CD4-positive, alpha-beta T cell treated with Interferon gamma for 1 hour (primary cell): ENCODE measurements at regions not wholly inside any gene's neighbourhood (a gene's known extent, or its start where the extent isn't known, plus 50 kb on each side); places are given as distances from the start of the nearest gene placed in this dataset.
"Not testable (repeated sequence)": the region's sequence is repeated elsewhere in the genome, so short reads cannot be mapped to it uniquely, and the experiment has no call there.

Source experiments
- DNase-seq: peaks from one replicate; pipeline ENCODE4 v3.0.0-alpha.2; 2020

- DNase-seq, result no peak
These were observed 502.1 kb downstream of the SUCLG1 start for GRCh38 chr2:83956991-83957390.

DNA sequence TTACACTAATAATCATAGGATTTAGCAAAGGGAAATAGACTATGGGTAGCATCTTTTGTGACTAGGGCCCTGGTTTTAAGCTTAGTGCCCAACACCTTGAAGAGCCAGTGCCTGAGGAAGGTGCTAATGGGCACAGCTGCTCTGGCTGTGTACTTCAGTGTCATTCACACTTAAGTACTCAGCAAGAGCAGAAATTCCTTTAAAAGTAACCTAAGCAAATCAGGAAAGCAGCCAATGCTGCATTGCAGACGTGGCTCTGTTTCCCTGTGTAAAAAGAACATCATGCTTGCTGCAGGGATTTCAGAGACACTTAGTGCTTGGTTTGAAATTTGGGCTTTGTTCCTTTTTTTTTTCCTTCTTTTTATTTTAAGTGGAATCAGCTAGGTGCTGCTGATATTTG, 505.4 kb downstream of the SUCLG1 start:
- DNase-seq, result no peak

DNA sequence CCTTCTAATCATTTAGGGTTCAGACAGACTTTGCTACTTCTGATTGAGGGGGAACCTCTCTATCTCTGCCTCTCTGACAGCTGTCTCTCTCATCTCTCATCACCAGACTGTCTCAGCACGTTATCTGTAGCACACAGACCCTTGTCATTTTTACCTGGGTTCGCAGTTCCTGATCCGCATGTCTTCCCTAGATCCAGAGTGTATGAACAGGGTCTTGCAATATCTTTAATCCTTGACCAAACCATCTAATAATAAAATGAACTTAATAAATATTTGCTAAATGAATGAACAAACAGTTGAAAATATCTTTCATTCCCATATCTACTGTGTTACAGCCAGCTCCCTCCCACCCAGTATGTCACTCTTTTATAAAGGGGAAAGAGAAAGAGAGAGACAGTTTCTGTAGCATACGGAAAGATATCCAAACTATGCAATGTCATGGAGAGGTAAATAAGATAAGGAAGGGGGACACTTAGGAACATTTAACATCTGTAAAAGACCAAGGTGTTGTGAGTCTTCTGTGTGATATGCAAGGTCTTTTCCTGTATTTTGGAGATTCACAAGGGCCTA, 507.6 kb downstream of the SUCLG1 start:
- no peak for DNase-seq

GRCh38 chr2:83949361-83949760, 509.7 kb downstream of the SUCLG1 start:
- DNase-seq, result no peak

DNA sequence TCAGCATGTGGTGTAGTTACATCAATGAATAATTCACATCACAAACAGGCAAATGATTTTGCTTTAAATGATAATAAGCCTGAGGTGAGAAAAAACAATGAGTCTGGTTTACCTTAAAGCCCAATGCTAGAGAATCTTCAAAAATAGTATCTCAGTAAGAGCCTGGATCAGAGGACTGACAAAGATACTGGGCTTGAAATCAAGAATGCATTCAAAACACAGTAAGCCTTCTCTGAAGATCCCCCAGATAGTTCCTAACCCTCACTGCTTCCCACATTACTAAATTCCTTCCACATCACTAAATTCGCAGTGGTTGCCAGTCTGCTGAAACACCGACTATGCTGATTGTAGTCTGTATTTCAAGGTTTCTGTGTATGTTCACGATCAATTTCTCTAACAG, 514.9 kb downstream of the SUCLG1 start:
- DNase-seq, result no peak

DNA sequence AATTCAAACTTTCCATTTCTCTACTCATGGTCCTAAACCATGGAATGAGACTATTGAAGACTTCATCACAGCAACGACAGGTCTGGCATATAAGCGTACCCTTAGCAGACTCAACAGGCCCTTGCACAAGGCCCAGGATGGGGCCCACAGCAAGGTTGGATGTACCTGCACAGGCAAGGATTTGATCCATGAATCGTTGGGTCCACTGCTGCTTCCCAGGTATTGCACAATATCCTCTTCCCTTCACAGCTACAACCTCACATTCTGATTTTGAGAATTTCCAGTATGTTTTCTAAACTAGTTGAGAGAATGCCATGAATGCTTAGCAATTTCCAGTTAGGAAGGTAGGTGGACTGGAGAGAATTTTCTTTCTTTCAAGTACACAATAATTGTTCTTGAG, 515.8 kb downstream of the SUCLG1 start:
- DNase-seq, result no peak

GRCh38 chr2:83941886-83942285, 517.2 kb downstream of the SUCLG1 start:
- DNase-seq, result no peak

DNA sequence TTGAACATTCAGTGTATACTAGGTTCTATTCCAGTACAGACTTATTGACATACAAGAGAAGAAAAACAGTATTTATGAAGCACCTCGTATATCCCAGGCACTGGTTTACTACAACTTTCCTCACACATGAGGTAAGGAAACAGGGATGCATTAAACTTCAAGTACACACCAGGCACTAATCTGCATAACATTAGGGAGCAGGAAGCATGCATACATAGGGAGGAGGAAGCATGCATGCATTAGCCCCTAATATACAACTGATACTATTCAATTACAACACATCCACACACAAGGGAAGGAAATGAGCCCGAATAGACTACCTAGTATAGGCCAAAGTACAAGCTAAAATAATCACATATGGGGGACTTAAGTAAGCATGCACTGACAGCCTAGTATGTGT, 525.3 kb downstream of the SUCLG1 start:
- no peak for DNase-seq

DNA sequence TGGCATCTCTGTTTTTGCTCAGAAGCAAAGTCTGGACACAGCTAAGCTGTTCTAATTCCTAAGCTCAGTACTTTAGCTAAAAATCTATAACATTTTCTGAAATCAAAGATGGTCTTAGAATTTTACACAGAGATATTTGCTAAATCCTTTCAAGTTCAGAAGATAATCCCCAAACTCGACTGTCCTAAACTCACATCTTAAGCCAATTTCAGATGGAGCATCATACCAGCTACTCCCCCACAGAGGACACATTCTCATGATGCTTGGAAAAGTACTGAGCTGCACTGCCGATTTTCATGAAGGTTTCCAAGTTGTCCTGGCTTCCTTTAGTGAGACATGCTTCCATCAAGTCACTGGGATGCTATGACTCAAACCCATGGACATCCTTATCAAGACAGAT, 535.5 kb downstream of the SUCLG1 start:
- DNase-seq, result no peak

GRCh38 chr2:83916559-83916958, 542.5 kb downstream of the SUCLG1 start:
- no peak for DNase-seq

DNA sequence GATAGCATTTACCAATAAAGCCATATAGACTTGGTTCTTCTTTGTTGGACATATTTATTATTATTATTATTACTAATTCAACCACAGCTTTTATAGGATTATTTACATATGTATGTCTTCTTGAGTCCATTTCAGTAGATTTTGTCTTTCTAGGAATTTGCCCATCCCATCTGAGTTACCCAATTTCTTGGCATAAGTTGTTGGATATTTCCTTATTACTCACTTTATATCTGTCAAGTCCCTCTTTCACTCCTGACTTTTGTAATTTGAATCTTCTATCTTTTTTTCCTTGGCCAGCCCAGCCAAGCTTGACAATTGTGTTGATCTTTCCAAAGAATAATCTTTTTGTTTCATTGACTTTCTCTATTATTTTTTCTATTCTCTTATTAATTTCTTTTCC, 543.7 kb downstream of the SUCLG1 start:
- DNase-seq, result no peak

- DNase-seq, result no peak
These were observed 550.3 kb downstream of the SUCLG1 start for GRCh38 chr2:83908750-83909149.

- no peak for DNase-seq
These were observed 557.8 kb downstream of the SUCLG1 start for GRCh38 chr2:83901317-83901716.

DNA sequence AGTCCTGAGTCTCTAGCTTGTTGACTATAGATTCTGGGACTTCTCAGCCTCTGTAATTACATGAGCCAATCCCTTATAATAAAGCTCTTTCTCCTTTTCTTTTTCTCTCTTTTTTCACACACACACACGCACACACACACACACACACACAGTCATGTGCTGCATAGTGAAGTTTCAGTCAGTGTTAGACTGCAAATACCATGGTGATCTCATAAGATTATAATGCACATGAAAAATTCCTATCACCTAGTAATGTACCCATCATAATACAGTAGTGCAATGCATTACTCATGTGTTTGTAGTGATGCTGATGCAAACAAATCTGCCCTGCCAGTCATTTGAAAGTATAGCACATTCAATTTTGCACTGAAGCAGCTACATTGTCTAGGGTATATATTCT, 558.2 kb downstream of the SUCLG1 start:
- no peak for DNase-seq

- DNase-seq, result no peak
These were observed 559.8 kb downstream of the SUCLG1 start for GRCh38 chr2:83899271-83899670.

DNA sequence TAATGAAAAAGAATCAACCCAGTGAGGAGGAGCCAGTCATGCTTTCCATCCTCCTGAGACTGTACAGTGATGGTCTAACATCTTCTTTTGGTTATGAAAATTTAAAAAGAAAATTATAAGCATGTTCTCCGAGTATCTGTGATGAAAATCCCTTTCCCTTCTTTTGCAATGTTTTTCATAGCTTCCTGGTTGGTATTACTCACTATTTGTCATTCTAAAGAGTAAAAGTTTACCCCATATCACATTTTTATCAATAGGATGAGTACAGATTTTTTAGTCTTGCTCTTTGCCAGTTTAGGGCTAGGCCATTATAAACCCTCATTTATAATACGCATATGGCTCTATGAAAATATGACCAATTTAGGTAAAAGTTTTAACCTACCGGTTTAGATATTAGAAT, 564.1 kb downstream of the SUCLG1 start:
- no peak for DNase-seq

DNA sequence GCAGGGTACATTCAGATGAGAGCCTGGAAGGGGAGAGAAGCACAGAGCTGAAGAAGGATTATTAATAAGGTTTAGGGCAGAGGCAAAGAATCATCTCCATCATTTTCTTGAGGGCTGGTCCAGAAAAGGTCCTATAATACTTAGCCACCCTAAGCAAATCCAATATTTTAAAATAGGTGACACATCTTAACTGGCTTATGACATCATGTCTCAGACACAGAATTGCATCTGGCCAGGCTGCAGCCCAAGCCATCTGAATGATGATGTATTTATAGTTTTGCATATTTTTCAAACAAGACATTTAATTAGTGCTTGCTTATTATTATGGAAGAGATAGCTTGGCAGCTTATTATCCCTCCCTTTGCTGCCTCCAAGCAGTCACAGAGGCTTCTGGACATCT, 571.3 kb downstream of the SUCLG1 start:
- DNase-seq, result no peak

GRCh38 chr2:83879127-83879526, 580.0 kb downstream of the SUCLG1 start:
- DNase-seq, result no peak

GRCh38 chr2:83877261-83877660, 581.8 kb downstream of the SUCLG1 start:
- DNase-seq, result not testable (repeated sequence)

DNA sequence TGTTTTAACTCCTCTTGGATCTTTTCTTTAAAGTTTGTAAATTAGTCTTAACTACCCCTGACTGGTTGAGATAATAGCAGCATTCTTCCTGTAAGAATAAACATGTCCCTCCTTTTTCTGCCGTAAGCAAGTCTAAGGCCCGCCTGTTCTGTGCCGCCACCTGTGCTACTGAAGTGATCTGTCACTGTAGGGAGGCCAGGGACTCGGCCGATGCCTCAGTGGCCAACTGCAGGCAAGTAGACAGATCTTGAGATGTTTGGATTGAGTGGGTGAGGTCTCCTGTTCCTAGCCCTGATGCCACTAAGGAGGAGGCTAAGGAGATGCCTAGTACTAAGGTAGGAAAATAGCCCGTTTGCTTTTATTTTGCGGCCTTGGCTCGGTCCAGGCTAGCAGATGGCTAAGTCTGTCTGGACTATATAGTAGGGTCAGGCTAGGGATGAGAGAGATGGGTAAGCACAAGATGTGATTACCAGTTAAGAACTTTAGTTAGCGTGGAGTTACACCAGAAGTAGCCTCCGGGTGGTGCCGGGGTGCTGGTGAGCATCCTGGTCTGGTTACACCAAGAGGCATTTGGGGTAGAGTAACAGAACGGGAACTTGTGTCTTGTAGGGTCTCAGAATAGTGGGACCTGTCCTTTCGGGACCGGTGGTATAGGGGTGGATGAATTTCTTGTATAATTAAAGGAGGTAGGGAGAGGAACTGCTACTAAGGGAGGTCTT, 584.2 kb downstream of the SUCLG1 start:
- DNase-seq, result no peak

- no peak for DNase-seq
These were observed 585.0 kb downstream of the SUCLG1 start for GRCh38 chr2:83874066-83874465.

GRCh38 chr2:83873110-83873509, 586.0 kb downstream of the SUCLG1 start:
- no peak for DNase-seq

DNA sequence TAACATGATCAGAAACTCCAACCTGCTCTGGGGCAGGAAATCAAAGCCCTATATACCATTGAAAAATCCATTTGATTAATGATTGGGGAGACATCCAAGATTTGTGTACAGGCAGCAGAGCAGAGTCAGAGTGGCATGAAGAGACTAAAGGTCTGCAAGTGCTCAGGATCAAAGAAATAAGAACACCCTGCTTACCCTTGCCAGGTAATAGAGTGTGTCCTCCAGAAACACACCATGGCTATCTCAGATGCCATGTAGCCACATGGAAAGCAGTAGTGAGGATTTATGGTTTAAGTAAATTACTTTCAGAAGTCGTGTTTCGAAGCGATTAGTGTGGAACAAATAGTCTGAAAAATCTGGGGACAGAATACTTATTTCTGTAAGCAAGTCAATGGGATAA, 592.9 kb downstream of the SUCLG1 start:
- DNase-seq, result no peak

- DNase-seq, result no peak
These were observed 596.5 kb downstream of the SUCLG1 start for GRCh38 chr2:83862600-83862999.

GRCh38 chr2:83860320-83860719, 598.8 kb downstream of the SUCLG1 start:
- no peak for DNase-seq
